ENCODE measurements at regions not wholly inside any gene's neighbourhood (a gene's known extent, or its start where the extent isn't known, plus 50 kb on each side); places are given as distances from the start of the nearest gene placed in this dataset.

DNA sequence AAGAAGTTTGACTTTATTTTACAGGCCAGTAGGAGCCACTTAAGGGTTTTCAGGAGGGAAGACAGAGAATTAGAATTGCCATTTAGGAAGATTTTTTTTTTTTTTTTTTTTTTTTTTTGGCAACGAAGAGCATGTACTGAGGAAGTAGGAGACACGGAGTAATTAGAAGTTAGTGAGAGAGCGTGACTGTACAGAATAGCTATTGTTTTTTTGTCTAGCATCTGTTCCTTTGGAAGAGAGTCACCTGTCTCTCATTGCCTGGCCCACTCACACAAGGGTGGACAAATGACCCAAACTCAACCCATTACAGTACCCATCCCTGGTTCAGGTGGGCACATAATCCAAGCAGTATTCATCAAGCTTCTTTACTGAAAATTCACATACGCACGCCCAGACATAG, 166.7 kb downstream of the LACC1 start:
- 58 to 67% methylated on average over 5 of the region's 5 CpGs for WGBS, 2 donors (ENCODE audit: low coverage in 1 of 2)
- TF ChIP-seq POLR2A (IDR thresholded peaks at IDR 0.05): no peak
- no peak for TF ChIP-seq POLR2AphosphoS5 (IDR thresholded peaks at IDR 0.05)
- no peak for TF ChIP-seq CTCF (IDR thresholded peaks at IDR 0.05)
- no peak for TF ChIP-seq EP300 (IDR thresholded peaks at IDR 0.05; ENCODE audit: low read depth)

GRCh38 chr13:44048326-44048725, 168.6 kb downstream of the LACC1 start:
- 79 to 86% methylated on average over 3 of the region's 3 CpGs for WGBS, 2 donors (ENCODE audit: low coverage in 1 of 2)
- no peak overlapping the region for H3K27ac ChIP-seq
- H3K4me3 ChIP-seq: no peak overlapping the region
- H3K36me3 ChIP-seq: no peaks in the 10 kb centered on the region
- H3K4me1 ChIP-seq: peaks cover 4 to 24% (median 14%) of the 10 kb centered on the region in 4 donors
- no peaks in the 10 kb centered on the region for H3K27me3 ChIP-seq
- DNase-seq: no peak
- in situ Hi-C loops (cut with MboI; ENCODE audit: low pct_ligation_motif_present in 1 of 4, low pct_unique_long_range_greater_than_20kb in 1 of 4, low sequenced_read_pairs in 3 of 4): loop anchor here (5.0 to 25.0 kb wide), 5 partner anchors 124 to 389 kb away; no protein-coding TSS in a partner anchor
- peak in 1 of 5 experiments; percentile 23 for TF ChIP-seq CTCF (IDR thresholded peaks at IDR 0.05)
- TF ChIP-seq POLR2A (IDR thresholded peaks at IDR 0.05): no peak
- no peak for TF ChIP-seq POLR2AphosphoS5 (IDR thresholded peaks at IDR 0.05)
- TF ChIP-seq EP300 (IDR thresholded peaks at IDR 0.05; ENCODE audit: low read depth): no peak
- intact Hi-C loops (cut with DNase I; ENCODE audit: low total_unique reads): loop anchor here (5.0 kb wide), 1 partner anchor 131 kb away; no protein-coding TSS in a partner anchor
- no peaks in the 10 kb centered on the region for H3K9me3 ChIP-seq

More for the DNA sequence above, 166.7 kb downstream of the LACC1 start:
- intact Hi-C loops (cut with DNase I; ENCODE audit: low total_unique reads) (loop anchor here (5.0 kb wide), 1 partner anchor 129 kb away; no protein-coding TSS in a partner anchor), in situ Hi-C loops (cut with MboI; ENCODE audit: low pct_ligation_motif_present in 1 of 4, low pct_unique_long_range_greater_than_20kb in 1 of 4, low sequenced_read_pairs in 3 of 4) (loop anchor here (5.0 to 25.0 kb wide), 5 partner anchors 122 to 391 kb away; no protein-coding TSS in a partner anchor)
- Histone ChIP-seq H3K4me3 (no peak overlapping the region), H3K9me3 (no peaks in the 10 kb centered on the region), H3K4me1 (peaks cover 4 to 9% (median 9%) of the 10 kb centered on the region in 4 donors), H3K27ac (no peak overlapping the region), H3K27me3 (no peaks in the 10 kb centered on the region), H3K36me3 (no peaks in the 10 kb centered on the region)
- no peak for DNase-seq

GRCh38 chr13:44049081-44049945, 169.6 kb downstream of the LACC1 start:
- intact Hi-C loops (cut with DNase I; ENCODE audit: low total_unique reads): loop anchor here (1.0 to 5.0 kb wide), 2 partner anchors 132 to 390 kb away; no protein-coding TSS in a partner anchor
- no peaks in the 10 kb centered on the region for H3K36me3 ChIP-seq

More at GRCh38 chr13:44049081-44049945, 169.6 kb downstream of the LACC1 start:
- Histone ChIP-seq H3K4me1 (peaks cover 4 to 24% (median 14%) of the 10 kb centered on the region in 4 donors), H3K9me3 (no peaks in the 10 kb centered on the region), H3K27ac (no peak overlapping the region), H3K27me3 (no peaks in the 10 kb centered on the region), H3K4me3 (no peak overlapping the region)
- in situ Hi-C loops (cut with MboI; ENCODE audit: low pct_ligation_motif_present in 1 of 4, low pct_unique_long_range_greater_than_20kb in 1 of 4, low sequenced_read_pairs in 3 of 4): loop anchor here (5.0 to 25.0 kb wide), 5 partner anchors 125 to 388 kb away; no protein-coding TSS in a partner anchor
- TF ChIP-seq POLR2AphosphoS5 (IDR thresholded peaks at IDR 0.05) (no peak), POLR2A (IDR thresholded peaks at IDR 0.05) (no peak), EP300 (IDR thresholded peaks at IDR 0.05; ENCODE audit: low read depth) (no peak), CTCF (IDR thresholded peaks at IDR 0.05) (no peak)
- WGBS, 2 donors (ENCODE audit: low coverage in 1 of 2): 62 to 86% methylated on average over 1 to 3 of the region's 3 CpGs
- DNase-seq: no peak

Data from transverse colon (tissue), 4 donors.